ELR (cell line): ENCODE measurements at regions not wholly inside any gene's neighbourhood (a gene's known extent, or its start where the extent isn't known, plus 50 kb on each side); places are given as distances from the start of the nearest gene placed in this dataset.

Source experiments
- DNase-seq: peaks from one replicate; pipeline ENCODE4 v3.0.0-alpha.2; 2015; ENCODE audit warnings: low read depth

DNA sequence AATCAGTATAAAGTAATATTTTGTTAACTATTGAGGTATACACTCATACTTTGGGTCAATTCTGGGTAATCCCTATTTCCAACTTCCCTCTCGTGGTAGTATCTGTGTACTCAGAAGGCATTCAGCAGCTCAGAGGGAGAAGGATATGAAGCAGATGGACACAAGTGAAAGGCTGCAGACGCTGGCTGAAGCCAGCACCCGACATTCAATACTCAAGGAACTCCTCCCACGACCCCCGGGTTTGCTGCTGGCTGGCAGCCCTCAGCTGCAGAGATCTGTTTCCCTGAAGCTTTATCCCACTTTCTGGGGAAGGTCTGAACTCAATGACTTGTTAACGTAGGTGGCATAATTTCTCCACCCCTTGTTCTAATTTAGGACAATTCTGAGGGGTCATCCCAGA lies 847.3 kb upstream of the SOX11 start:
- DNase-seq: no peak

DNA sequence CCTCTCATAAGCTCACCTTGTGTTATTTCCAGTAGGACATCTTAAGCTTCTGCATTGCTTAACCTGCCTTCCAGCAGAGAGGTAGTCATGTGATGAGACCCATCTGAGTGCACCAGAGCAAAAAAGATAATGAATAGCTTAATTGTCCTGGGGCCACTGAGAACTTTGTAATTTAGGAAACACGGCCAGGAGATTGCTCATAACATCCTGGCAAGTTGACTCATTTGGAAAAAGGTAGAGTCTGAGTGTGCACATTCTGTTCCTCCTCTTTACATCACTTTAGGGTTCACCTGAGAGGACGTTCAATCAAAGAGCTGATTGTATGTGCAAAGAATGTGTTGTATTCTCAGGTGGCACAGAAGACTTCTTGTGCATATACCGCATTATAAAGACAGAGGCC lies 830.2 kb upstream of the SOX11 start:
- DNase-seq: no peak

DNA sequence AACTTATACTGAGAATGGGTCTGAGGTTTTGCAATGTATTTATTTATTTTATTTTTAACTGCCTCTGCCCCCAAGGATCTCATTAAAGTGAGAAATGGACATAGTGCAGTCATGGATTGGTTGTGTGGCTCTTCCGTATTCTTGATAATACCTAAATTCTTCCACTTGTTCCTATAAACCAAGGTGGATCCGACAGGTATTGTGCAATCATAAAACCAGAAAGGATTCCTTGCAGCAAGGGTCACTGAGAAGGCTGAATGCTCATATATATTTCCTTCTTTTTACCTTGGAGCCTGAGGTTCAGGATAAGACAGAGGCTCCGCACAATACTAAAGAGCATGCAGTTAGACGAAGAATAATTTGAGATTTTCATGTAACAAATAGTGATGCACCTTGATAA lies 826.0 kb upstream of the SOX11 start:
- no peak for DNase-seq

DNA sequence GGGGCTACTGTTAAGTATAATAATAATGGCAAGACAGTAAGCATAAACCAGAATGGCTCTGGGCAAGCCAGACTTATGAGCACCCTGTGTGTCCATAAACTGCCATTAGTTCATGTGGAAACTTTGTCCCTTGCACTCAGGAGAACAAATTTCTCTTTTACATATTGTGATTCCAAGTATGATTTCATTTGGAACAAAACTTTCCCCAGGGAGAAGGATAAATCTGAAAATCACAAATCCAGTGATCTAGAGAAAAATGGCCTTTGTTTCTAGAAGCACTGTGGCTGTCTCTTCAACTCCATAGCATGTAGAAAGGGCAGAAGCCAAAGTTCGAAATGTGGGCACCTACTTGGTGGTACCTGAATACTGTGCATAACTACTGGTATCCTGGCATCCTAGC lies 823.7 kb upstream of the SOX11 start:
- DNase-seq: no peak

DNA sequence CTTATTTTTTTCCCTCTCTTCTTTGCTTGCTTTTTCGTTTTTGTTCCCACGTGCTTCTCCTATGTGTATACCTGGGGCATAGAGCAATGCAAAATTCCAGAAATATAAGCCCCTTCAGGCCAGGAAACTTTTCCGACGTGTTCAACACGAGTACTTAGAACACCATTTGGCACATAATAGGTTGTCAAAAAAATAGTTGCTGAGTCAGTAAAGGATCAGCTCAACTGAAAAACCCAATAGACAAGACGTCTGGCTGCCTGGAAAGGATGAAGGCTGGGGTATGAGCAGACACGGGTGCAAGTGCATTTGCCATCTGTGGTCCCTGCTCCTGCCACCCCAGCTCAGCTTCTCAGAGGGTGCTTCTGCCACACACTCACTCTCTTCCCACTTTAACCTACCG lies 823.0 kb upstream of the SOX11 start:
- no peak for DNase-seq

DNA sequence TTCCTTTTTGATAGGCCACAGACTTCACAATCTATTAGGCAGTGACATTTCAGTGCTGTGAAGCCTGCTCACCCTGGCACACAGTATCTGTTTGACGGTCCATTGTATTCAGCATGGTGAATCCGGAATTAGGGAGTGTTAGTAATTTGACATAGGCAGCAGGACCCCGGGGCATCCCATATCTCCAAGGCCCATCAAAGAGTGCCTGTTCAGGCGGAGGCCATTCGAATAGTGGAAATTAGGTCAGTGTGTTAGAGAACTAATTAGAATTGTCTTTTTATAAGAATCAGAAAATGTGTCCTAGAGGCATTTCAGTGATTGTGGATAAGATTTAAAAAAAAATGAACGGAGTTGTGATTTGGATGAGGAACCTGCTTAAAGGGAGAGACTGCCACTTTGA lies 818.8 kb upstream of the SOX11 start:
- DNase-seq: no peak

DNA sequence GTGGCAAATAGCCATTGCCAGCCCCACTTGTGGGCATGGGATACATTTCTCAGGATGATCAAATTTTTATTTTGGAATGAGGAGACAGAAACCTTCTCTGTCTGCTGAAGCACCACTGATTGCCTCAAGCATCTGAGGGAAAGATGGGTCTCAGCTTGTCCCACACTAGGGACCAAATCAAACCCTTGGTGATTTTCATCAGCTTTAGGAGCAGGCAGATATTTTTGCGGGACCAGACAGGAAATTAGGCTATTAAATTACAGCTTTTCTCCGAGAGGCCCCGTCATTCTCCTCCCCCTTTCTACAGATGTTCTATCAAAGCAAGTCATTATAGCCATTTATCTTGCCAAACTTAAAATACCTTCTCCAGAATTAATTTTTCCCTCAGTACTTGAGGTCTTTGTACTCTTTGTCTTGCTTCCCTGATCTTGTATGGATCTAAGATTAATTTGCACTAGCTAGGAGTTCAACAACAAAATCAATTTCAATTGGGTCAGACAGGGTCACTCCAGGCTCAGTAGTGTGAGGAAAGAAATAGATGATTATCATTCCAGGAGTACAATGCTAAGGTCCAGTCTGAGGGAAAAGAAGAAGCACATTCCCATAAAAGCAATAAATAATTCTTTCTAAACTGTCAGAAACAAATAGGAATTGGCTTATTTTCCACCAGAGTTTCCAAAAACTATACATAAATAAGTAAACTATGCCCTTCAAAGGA lies 818.1 kb upstream of the SOX11 start:
- no peak for DNase-seq

DNA sequence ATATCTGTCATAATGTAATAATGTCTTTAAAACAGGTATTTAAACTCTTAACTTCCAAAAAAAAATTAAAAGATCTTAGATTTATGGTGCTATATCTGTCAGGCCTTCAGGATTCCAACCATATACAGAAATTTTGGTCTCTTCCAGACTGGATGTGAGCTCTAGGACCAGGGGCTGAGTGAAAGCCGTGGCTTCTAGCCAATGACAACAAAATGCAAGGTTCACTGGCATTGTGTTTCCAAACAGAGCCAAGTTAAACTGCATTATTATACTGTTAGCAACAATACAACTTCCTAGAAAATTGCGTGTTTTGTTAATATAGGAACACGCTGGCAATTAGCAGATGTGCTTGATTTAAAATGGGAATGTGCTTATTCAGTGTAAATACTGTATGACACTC lies 809.8 kb upstream of the SOX11 start:
- no peak for DNase-seq

DNA sequence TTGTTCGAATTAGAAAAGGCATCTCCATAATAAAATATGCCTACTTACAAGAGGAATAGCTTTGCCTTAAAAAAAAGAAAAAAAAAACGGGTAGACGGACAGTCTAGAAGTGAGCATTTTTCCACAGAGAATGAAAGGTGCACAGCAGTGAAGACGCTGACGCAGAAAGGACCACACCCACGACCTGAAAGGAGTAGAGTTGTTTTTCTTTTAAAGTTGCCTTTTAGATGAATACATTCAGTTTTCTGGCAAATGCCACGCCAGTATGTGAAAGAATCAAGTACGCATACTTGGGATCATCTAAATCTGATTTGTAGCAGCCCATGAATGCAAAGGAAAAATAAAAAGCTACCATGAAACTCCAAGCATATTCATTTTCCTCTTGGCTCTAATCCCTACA lies 809.2 kb upstream of the SOX11 start:
- no peak for DNase-seq

DNA sequence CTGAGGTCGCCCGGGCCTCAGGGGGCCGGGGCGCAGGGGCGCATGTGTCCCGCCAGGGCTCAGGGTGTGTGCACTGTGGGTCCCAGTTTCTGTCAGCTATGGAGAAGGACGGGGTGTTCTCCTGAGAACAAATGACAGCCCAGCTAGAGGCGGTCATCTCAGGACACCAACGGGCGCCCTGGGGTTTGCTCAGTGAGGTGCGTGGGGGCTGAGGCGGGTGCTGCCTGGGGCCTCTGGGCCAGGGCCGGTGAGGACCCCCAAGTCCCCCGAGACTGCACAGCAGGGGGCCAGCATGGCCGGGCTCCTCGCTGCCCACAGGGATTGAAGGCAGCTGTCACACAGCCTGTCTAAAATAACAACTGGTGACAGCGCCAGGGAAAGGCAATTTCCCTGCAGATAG lies 808.8 kb upstream of the SOX11 start:
- DNase-seq: no peak

DNA sequence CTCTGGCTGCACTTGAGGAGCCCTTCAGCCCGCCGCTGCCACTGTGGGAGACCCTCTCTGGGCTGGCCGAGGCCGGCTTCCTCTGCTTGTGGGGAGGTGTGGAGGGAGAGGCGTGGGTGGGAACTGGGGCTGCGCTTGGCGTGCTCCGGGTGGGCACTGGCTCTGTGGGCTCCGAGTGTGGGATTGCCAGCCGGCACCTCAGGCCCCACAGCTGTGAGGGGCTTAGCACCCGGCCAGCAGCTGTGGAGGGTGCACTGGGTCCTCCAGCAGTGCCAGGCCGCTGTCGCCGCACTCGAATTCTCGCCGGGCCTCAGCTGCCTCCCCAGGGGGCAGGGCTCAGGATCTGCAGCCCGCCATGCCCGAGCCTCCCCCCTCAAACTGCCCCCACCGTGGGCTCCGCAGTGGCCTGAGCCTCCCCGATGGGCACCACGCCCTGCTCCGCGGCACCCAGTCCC lies 808.0 kb upstream of the SOX11 start:
- DNase-seq: no peak

DNA sequence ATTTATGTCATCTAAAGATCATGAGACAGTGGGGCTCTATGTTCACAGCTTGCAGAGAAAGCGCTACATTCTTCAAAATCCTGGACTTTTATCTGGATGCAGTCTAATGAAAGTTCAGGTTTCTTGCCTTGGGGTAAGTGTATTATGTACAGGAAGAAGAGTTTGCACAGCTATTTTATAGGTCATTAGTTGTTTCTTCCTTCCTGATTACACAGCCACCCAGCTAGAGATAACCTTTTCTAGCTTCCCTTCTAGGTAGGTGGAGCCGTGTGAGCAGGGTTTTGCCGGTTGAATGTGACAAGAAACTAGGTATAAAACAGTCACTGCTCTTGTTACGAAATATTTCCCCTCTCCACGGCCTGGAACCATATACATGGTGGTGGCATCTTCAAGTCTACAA lies 800.8 kb upstream of the SOX11 start:
- DNase-seq: no peak

DNA sequence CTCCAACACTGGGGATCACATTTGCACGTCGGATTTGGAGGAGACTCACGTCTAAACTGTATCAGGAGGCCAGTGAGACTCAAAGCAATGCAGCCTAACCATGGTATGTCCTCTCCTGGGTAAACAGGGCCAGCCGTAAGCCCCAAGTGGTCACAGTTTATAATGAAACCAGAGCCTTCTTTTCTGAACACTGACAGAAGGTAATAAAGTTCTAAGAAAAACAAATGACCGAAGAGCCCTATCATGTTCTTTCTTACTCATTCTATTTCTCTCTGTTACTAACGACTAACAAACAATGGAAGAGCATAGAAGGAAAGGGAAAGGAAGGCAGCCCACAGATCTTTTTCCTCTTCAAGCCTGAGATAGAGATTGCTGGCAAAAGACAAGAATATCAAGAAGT lies 796.8 kb upstream of the SOX11 start:
- no peak for DNase-seq

DNA sequence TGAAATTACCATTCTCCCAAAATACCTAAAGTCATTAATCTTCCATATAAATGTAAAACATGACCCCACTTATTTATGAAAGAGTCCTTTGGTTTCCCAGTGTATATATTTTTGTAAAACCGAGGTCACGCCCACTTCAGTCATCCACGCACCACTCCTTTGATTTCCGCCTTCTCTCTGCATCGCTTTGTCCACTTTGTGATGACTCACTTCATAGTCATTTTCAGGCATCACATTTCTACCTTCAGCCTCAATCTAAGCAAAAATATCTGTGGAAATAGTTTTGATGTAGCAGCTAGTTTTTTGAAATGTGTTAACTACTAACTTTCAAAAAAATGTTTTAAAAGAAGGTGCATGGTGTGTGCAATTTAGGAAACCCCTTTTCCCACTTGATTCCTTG lies 793.5 kb upstream of the SOX11 start:
- no peak for DNase-seq

DNA sequence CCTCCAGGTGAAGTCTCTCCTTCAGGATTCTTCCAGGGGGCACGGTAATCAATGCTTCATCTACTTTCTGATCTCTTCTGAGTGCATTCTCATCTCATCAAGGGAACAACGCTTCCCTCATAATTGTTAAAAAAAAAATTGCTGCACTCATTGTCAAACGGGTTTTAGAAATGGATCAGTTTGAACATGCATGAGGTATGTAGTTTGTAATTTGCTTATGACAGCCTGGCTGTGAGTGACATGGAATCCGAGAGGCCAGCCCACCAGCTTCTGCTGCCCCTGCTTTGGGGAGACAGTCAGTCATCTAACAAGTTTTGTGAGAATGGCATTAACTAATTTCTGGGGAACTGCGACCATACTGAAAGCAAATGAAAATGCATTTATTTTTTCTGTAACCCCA lies 791.9 kb upstream of the SOX11 start:
- no peak for DNase-seq

DNA sequence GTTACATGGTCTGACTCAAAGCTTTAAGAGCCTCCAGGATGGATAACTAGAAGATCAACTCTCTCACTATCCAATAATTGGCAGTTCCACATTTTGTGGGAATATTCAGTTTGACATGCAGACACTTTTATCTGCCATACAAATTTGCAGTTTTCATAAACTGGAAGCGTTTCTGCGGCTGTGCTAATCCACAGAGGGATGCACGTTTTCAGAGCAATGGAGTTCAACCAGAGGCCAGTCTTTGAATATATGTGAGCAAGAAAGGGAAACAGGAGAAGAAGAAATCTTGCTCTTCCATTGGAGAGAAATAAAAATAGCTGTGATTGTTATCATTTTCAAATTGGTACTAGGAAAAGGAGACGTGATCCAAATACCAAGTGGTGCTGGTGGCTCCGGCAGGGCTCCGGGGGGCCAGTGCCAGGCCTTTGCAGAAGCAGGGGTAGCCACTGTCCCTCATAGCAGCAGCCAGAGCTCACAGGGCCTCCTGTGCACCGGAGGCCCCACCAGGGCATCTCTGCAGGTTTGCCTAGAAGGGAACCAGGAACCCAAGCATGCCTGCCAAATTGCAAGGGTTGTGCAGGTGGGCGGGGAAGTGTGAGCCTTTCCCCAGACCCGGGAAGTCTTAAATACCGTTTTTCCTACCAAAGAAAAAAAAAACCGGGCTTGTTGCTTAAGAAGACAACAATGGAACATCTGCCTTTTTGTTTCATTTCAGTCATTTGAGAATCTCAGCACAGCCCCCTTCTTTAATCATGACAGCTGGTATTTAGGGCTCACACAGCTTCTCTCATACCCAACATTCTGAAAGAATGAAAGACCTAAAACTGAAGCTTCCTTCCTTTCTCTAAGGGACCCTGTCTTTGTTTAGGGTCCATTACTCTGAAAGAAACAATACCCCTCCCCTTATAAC lies 791.1 kb upstream of the SOX11 start:
- no peak for DNase-seq

DNA sequence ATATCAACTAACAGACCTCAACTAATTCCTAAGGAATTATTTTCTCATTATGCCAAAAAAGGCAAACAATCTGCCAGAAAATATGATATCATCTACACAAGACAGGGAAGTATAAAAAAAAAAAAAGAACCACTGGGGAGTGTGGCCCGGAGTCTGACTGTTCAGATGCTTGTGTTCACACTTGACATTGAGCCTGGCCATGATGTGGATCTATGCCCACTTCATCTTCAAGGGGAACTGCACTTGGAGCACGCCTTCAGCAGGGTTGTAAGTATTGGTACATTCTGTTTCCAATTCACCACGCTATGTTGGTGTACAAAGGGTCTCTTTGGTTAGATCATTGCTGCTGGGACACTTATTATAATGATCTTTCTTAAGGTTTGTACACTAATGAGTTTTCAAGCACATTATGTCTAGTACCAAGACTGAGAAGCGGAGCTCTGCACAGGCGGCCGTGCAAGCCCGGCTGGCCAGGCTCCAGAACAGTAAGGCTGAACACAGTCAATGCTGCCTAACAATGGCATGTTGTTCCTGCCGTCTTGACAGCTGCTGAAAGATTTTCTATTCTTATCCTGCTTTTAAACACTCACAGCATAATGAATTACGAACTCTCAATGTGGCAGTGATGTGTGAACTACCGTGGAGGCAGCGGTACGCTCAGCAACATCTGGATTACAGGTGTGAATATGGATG lies 788.4 kb upstream of the SOX11 start:
- DNase-seq: no peak

DNA sequence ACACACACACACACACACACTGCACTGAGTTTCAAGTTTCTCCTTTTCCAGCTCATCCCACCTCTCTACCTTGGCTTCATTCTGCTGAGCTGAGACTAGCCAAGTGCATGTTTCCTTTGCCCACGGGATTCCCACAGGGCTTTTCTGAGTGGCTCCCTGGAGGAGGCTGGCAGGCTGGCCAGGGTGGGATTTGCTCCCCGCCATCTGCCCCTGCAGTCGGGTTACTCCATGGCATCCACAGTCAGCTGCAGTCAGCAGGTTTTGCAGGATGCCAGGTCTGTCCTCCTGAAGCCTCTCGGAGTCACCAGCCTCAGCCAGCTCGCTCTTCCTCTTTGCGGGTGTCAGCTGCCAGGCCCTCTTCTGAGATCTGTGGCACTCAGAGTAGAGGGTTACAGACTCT lies 783.7 kb upstream of the SOX11 start:
- DNase-seq: no peak

DNA sequence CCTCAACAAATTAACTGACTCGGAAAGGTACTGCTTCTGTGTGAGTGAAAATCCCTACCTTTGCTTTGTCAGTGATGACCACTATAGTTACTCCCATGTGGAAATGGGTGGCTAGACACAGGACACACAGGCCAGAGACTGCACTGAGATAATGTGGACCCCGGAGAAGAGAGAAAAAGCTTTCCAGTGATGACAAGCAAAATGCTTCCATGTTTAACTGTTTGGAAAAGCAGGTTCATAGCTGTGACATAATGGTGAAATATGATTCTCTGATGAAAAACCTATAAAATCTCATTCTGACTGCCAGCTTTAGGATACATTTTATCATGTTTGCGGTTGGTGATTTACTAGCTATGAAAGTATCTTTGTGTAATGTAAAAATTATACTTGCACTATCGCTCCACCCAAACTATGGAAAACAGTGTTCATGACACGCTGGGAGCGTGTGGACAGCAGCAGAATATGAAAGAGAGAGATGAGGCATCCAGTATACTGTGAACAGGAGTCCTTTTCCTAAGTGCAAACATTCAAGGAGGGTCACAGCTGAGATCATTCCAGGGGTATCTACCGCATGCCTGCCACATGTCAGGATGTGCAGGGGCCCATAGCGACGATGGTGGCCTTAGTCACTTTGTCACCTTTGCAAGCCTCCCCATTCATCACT lies 782.7 kb upstream of the SOX11 start:
- no peak for DNase-seq

DNA sequence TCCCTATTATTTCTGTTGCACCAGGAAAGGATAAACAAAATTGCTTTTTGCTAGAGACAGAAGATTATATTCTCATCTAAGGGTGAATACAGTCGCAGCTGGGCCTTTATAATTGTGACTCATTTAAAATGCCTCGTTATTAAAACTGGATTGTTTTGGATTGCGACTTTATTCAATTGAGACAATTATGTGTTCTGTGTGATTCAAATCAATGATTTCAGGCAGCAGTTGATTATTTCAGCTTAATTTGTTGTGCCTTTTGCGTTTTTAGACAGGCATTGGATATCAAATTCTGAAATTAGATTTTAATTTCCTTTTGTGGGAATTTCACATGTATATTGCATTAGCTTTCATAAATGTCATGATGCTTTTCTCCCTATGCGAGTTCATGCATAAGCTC lies 778.1 kb upstream of the SOX11 start:
- DNase-seq: no peak

DNA sequence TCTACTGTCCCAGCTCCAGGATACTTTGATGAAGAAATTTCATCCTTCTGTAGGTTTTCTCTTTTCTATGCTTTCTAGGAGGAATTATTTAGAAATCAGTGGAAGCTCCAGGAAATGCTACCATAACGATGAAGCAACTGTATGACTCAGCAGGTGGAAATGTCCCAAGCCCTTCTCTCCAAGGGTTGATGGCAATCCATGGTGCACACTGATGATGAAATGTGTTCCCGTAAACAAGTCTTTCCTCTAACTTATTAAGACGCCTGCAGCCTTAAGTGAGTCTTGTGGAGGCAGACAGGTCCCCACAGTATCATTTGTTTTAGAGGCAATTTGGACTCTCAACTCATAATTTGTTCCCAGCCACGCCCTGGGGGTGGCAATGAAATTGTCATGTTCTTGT lies 777.6 kb upstream of the SOX11 start:
- DNase-seq: no peak

DNA sequence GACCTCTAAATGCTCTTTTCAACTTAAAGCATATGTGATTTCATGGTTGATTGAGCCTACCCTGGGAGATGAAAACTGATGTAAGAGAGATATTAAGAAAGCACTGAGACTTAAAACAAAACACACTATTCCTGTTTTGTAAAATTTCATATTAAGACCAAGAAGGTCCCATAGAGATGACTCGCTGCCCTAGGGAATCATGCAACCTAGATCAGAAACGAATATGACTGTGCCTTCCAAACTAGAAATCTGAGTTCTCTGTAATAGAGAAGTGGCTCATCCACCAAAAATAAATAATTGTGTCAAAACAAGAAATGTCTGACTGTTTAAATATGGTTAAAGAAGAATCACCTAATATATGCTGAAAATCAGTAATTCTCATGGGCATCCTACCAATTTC lies 776.8 kb upstream of the SOX11 start:
- DNase-seq: no peak
